KMS-11 (cell line): ENCODE measurements at regions not wholly inside any gene's neighbourhood (a gene's known extent, or its start where the extent isn't known, plus 50 kb on each side); places are given as distances from the start of the nearest gene placed in this dataset.
"Not testable (repeated sequence)": the region's sequence is repeated elsewhere in the genome, so short reads cannot be mapped to it uniquely, and the experiment has no call there.

Experiments
- H2AFZ ChIP-seq: fragments of 200-600 bp; sonication (generic); 2 replicates; pipeline ENCODE4 v1.6.1; 2016; ENCODE audit warnings: antibody characterized with exemption, mixed run types, low read depth
- H3K27ac ChIP-seq: fragments of 200-600 bp; sonication (generic); 2 replicates; pipeline ENCODE4 v1.6.1; 2016; ENCODE audit warnings: mild to moderate bottlenecking, mixed run types
- H3K27me3 ChIP-seq: fragments of 200-600 bp; sonication (generic); 2 replicates; pipeline ENCODE4 v1.6.1; 2017; ENCODE audit warnings: mild to moderate bottlenecking, low read depth, mixed run types, moderate library complexity; ENCODE audit not compliant: insufficient read depth
- H3K36me3 ChIP-seq: fragments of 200-600 bp; sonication (generic); 2 replicates; pipeline ENCODE4 v1.6.1; 2017; ENCODE audit warnings: mild to moderate bottlenecking, mixed run types; ENCODE audit not compliant: insufficient read depth
- H3K4me1 ChIP-seq: fragments of 200-600 bp; sonication (generic); 2 replicates; pipeline ENCODE4 v1.6.1; 2016; ENCODE audit warnings: mild to moderate bottlenecking, low read depth, mixed run types; ENCODE audit not compliant: poor library complexity, severe bottlenecking
- H3K4me2 ChIP-seq: fragments of 200-600 bp; sonication (generic); 2 replicates; pipeline ENCODE4 v1.7.0; 2016; ENCODE audit warnings: mild to moderate bottlenecking, mixed run types
- H3K4me3 ChIP-seq: fragments of 200-600 bp; sonication (generic); IDR thresholded peaks from 2 replicates; pipeline ENCODE4 v1.6.1; 2017; ENCODE audit warnings: low read depth, low read length, mixed read lengths; ENCODE audit not compliant: insufficient read depth
- H3K79me2 ChIP-seq: fragments of 200-600 bp; sonication (generic); 2 replicates; pipeline ENCODE4 v1.6.1; 2016; ENCODE audit warnings: low read depth, mixed run types; ENCODE audit not compliant: insufficient read depth
- H3K9ac ChIP-seq: fragments of 200-600 bp; sonication (generic); 2 replicates; pipeline ENCODE4 v1.6.1; 2016; ENCODE audit warnings: mild to moderate bottlenecking, mixed run types
- H4K20me1 ChIP-seq: fragments of 200-600 bp; sonication (generic); 2 replicates; pipeline ENCODE4 v1.6.1; 2016; ENCODE audit warnings: mild to moderate bottlenecking, mixed run types; ENCODE audit not compliant: insufficient read depth
- CTCF ChIP-seq: fragments of 200-600 bp; sonication (generic); conservative IDR thresholded peaks from 2 replicates; pipeline ENCODE4 v1.6.1; 2017; ENCODE audit warnings: low read depth, mild to moderate bottlenecking, antibody characterized with exemption, low read length, moderate library complexity, mixed read lengths

- TF ChIP-seq CTCF = no peak
- Histone ChIP-seq H3K9ac (no peak overlapping the region), H3K79me2 (no peaks in the 10 kb centered on the region), H3K4me2 (no peak overlapping the region), H3K4me3 (no peak overlapping the region), H3K4me1 (no peaks in the 10 kb centered on the region), H3K27me3 (no peaks in the 10 kb centered on the region), H3K27ac (no peak overlapping the region), H3K36me3 (no peaks in the 10 kb centered on the region), H4K20me1 (no peaks in the 10 kb centered on the region), H2AFZ (no peak overlapping the region)
These were observed 307.9 kb upstream of the ZFP42 start for GRCh38 chr4:187687697-187688096.

DNA sequence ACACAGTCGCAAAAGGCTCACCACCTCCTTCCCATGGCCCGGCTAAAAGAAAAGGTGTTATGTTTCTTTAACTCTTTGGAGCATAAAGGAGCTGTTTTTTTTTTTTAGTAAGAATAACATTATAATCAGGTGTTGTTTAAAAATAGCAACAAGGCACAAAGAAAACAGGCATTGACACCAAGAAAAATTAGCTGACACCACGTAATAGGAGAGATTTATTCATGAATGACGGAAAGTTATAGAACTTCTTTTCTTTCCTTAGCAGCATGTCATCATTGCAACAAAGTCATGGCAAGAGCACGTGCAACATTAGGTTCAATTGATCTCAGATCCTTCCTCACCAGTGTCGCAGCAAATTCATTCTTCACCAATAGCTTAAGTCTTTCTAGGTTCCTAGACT is 302.9 kb upstream of the ZFP42 start:
- no peak overlapping the region for H3K9ac ChIP-seq
- H3K4me2 ChIP-seq = no peak overlapping the region
- no peaks in the 10 kb centered on the region for H3K4me1 ChIP-seq
- no peaks in the 10 kb centered on the region for H3K79me2 ChIP-seq
- no peak overlapping the region for H3K4me3 ChIP-seq
- no peaks in the 10 kb centered on the region for H4K20me1 ChIP-seq
- TF ChIP-seq CTCF = no peak
- H3K27me3 ChIP-seq = no peaks in the 10 kb centered on the region
- no peaks in the 10 kb centered on the region for H3K36me3 ChIP-seq
- no peak overlapping the region for H2AFZ ChIP-seq
- no peak overlapping the region for H3K27ac ChIP-seq

DNA sequence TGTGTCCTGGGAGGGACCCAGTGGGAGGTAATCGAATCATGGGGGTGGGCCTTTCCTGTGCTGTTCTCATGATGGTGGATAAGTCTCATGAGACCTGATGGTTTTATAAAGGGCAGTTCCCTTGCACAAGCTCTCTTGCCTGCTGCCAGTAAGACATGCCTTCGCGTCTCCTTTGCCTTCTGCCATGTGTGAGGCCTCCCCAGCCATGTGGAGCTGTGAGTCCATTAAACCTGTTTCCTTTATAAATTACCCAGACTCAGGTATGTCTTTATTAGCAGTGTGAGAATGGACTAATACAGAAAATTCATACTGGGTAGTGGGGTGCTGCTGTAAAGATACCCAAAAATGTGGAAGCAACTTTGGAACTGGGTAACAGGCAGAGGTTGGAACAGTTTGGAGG is 300.0 kb upstream of the ZFP42 start:
- H3K79me2 ChIP-seq, H2AFZ ChIP-seq, H3K36me3 ChIP-seq, H3K9ac ChIP-seq, H3K4me2 ChIP-seq, H3K4me1 ChIP-seq, H4K20me1 ChIP-seq, H3K27me3 ChIP-seq, H3K27ac ChIP-seq, H3K4me3 ChIP-seq: not testable (repeated sequence)

DNA sequence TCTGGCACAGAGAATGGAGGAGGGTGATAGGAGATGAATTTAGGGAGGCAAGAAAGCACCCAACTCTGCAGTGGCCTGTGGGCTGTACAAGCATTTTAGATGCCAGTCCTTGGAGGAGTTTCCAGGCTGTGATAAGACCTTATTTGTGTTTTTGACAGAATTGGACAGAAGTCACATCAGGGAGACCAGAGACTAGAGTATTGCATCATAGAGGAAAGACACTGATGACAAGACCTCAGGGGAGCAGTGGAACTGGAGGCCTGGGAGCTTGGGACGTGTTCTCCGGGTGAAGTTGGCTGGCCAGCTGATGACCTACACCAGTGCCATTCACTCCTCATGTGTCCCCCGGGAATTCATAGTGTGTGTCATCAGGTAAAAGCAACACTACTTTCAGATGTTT is 284.0 kb upstream of the ZFP42 start:
- H3K27me3 ChIP-seq = no peaks in the 10 kb centered on the region
- no peak overlapping the region for H3K27ac ChIP-seq
- H3K9ac ChIP-seq = no peak overlapping the region
- H3K36me3 ChIP-seq = no peaks in the 10 kb centered on the region
- H2AFZ ChIP-seq = no peak overlapping the region
- H3K4me1 ChIP-seq = no peaks in the 10 kb centered on the region
- no peak overlapping the region for H3K4me3 ChIP-seq
- H4K20me1 ChIP-seq = no peaks in the 10 kb centered on the region
- no peaks in the 10 kb centered on the region for H3K79me2 ChIP-seq
- no peak for TF ChIP-seq CTCF
- H3K4me2 ChIP-seq = no peak overlapping the region

GRCh38 chr4:187714957-187715356 is 280.6 kb upstream of the ZFP42 start:
- H3K4me2 ChIP-seq = no peak overlapping the region
- TF ChIP-seq CTCF = no peak
- H4K20me1 ChIP-seq = no peaks in the 10 kb centered on the region
- H3K4me3 ChIP-seq = no peak overlapping the region
- no peak overlapping the region for H3K9ac ChIP-seq
- H2AFZ ChIP-seq = no peak overlapping the region
- H3K36me3 ChIP-seq = no peaks in the 10 kb centered on the region
- no peaks in the 10 kb centered on the region for H3K27me3 ChIP-seq
- H3K27ac ChIP-seq = no peak overlapping the region
- H3K79me2 ChIP-seq = no peaks in the 10 kb centered on the region
- H3K4me1 ChIP-seq = no peaks in the 10 kb centered on the region
